ENCODE measurements at regions not wholly inside any gene's neighbourhood (a gene's known extent, or its start where the extent isn't known, plus 50 kb on each side); places are given as distances from the start of the nearest gene placed in this dataset.

GRCh38 chr5:126335886-126336285 lies 87.3 kb upstream of the GRAMD2B start:
- TF ChIP-seq CTCF (IDR thresholded peaks at IDR 0.05; ENCODE audit: extremely low read depth in 1 of 2, insufficient read depth in 1 of 2, low read depth in 1 of 2, low read length in 2 of 2) (no peak), POLR2A (IDR thresholded peaks at IDR 0.05; ENCODE audit: low read depth, low read length) (no peak), MYC (IDR thresholded peaks at IDR 0.05; ENCODE audit: low read depth, low read length) (no peak), EZH2 (IDR thresholded peaks at IDR 0.05; ENCODE audit: borderline replicate concordance, low read depth, low read length, severe bottlenecking) (no peak), MAX (IDR thresholded peaks at IDR 0.05; ENCODE audit: insufficient read depth, insufficient read length) (no peak)

Measured in endothelial cell of umbilical vein (primary cell).